ENCODE measurements at regions not wholly inside any gene's neighbourhood (a gene's known extent, or its start where the extent isn't known, plus 50 kb on each side); places are given as distances from the start of the nearest gene placed in this dataset.

- no peak overlapping the region for H3K4me3 ChIP-seq (ENCODE audit: low read length)
- TF ChIP-seq, protein P1, sequence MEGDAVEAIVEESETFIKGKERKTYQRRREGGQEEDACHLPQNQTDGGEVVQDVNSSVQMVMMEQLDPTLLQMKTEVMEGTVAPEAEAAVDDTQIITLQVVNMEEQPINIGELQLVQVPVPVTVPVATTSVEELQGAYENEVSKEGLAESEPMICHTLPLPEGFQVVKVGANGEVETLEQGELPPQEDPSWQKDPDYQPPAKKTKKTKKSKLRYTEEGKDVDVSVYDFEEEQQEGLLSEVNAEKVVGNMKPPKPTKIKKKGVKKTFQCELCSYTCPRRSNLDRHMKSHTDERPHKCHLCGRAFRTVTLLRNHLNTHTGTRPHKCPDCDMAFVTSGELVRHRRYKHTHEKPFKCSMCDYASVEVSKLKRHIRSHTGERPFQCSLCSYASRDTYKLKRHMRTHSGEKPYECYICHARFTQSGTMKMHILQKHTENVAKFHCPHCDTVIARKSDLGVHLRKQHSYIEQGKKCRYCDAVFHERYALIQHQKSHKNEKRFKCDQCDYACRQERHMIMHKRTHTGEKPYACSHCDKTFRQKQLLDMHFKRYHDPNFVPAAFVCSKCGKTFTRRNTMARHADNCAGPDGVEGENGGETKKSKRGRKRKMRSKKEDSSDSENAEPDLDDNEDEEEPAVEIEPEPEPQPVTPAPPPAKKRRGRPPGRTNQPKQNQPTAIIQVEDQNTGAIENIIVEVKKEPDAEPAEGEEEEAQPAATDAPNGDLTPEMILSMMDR (conservative IDR thresholded peaks at IDR 0.05; ENCODE audit: low read length): no peak
- no peak for DNase-seq (ENCODE audit: low read depth)
These were observed 65.3 kb upstream of the MYOCD start for GRCh38 chr17:12600349-12600748.

DNA sequence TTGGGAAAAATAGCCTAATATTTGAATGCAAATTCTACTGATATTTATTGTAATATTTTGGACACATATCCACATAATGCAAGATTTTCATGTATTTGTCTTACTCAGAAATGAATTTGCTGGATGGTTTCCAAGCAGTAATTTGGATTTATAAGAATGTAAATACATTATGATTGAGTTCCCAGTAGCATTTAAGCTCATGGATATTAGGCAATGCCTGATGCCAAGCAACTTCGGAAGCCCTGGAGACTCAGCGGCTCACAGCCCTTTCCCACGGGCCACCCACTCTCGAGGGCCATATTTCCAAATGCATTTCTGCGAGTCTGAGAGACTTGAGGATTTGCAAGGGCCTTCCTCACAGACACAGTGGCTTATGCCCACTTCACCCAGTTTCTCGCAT lies 62.1 kb upstream of the MYOCD start:
- TF ChIP-seq, protein P1 (conservative IDR thresholded peaks at IDR 0.05; ENCODE audit: low read length): no peak
- no peak for DNase-seq (ENCODE audit: low read depth)
- H3K4me3 ChIP-seq (ENCODE audit: low read length): no peak overlapping the region

DNA sequence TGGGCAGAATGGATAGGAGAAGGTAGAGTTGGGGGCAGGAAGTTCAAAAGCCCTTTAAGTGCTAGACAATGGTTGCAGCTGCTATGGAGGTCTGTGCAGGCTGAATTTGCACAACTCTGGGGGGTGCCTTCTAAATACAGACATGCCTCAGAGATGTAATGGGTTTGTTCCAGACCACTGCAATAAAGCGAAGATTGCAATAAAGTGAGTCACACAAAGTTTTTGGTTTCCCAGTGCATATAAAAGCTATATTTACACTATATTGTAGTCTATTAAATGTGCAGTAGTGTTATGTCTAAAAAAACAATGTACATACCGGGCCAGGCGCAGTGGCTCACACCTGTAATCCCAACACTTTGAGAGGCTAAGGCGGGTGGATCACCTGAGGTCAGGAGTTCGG lies 60.5 kb upstream of the MYOCD start:
- TF ChIP-seq, protein P1 (conservative IDR thresholded peaks at IDR 0.05; ENCODE audit: low read length): no peak
- peak; percentile 56 for DNase-seq (ENCODE audit: low read depth)
- H3K4me3 ChIP-seq (ENCODE audit: low read length): no peak overlapping the region

GRCh38 chr17:12613566-12613965 lies 52.1 kb upstream of the MYOCD start:
- TF ChIP-seq, protein P1 (conservative IDR thresholded peaks at IDR 0.05; ENCODE audit: low read length): no peak
- peak; percentile 87 for DNase-seq (ENCODE audit: low read depth)
- H3K4me3 ChIP-seq (ENCODE audit: low read length): no peak overlapping the region

Measured in AG10803 (cell line).